Stimulated activated CD4-positive, alpha-beta T cell treated with anti-CD3 and anti-CD28 coated beads, Interleukin-2, amount 100 ng/mL, for 24 hours (primary cell): ENCODE measurements at regions not wholly inside any gene's neighbourhood (a gene's known extent, or its start where the extent isn't known, plus 50 kb on each side); places are given as distances from the start of the nearest gene placed in this dataset.

ENCODE experiments used
- DNase-seq, 2 donors: peaks; one replicate each; pipeline ENCODE4 v3.0.0-alpha.2; 2020

GRCh38 chr2:41618754-41619153 is 429.1 kb upstream of the PKDCC start:
- DNase-seq = no peak

- DNase-seq = no peak
Observed at GRCh38 chr2:41621095-41621494, 426.7 kb upstream of the PKDCC start.

- DNase-seq = no peak
Observed at GRCh38 chr2:41621563-41621962, 426.3 kb upstream of the PKDCC start.

- DNase-seq = no peak
Observed at GRCh38 chr2:41622301-41622700, 425.5 kb upstream of the PKDCC start.

GRCh38 chr2:41626936-41627335 is 420.9 kb upstream of the PKDCC start:
- no peak for DNase-seq

GRCh38 chr2:41634686-41635085 is 413.1 kb upstream of the PKDCC start:
- no peak for DNase-seq

- no peak for DNase-seq
Observed at GRCh38 chr2:41644936-41645335, 402.9 kb upstream of the PKDCC start.

GRCh38 chr2:41647468-41648050 is 400.3 kb upstream of the PKDCC start:
- no peak for DNase-seq

- no peak for DNase-seq
Observed at GRCh38 chr2:41657226-41657625, 390.6 kb upstream of the PKDCC start.

- DNase-seq = no peak
Observed at GRCh38 chr2:41659758-41660157, 388.1 kb upstream of the PKDCC start.

GRCh38 chr2:41662461-41662860 is 385.4 kb upstream of the PKDCC start:
- DNase-seq = no peak

- no peak for DNase-seq
Observed at GRCh38 chr2:41663056-41663455, 384.8 kb upstream of the PKDCC start.

GRCh38 chr2:41668529-41668928 is 379.3 kb upstream of the PKDCC start:
- DNase-seq = no peak

- no peak for DNase-seq
Observed at GRCh38 chr2:41678639-41679038, 369.2 kb upstream of the PKDCC start.

GRCh38 chr2:41686156-41686555 is 361.7 kb upstream of the PKDCC start:
- DNase-seq = no peak

GRCh38 chr2:41691561-41691960 is 356.3 kb upstream of the PKDCC start:
- no peak for DNase-seq

GRCh38 chr2:41694536-41695049 is 353.2 kb upstream of the PKDCC start:
- no peak for DNase-seq

- no peak for DNase-seq
Observed at GRCh38 chr2:41695198-41696113, 352.4 kb upstream of the PKDCC start.

GRCh38 chr2:41697389-41697788 is 350.4 kb upstream of the PKDCC start:
- DNase-seq = no peak

- DNase-seq = peak; percentile 20 to 22
Observed at GRCh38 chr2:41698678-41699422, 349.0 kb upstream of the PKDCC start.

GRCh38 chr2:41701231-41701630 is 346.6 kb upstream of the PKDCC start:
- DNase-seq = no peak

GRCh38 chr2:41703123-41703522 is 344.7 kb upstream of the PKDCC start:
- no peak for DNase-seq

GRCh38 chr2:41705634-41706033 is 342.2 kb upstream of the PKDCC start:
- no peak for DNase-seq

- no peak for DNase-seq
Observed at GRCh38 chr2:41706286-41706685, 341.5 kb upstream of the PKDCC start.
